NT2/D1 (cell line): ENCODE measurements at regions not wholly inside any gene's neighbourhood (a gene's known extent, or its start where the extent isn't known, plus 50 kb on each side); places are given as distances from the start of the nearest gene placed in this dataset.

Source experiments
- SUZ12 ChIP-seq: IDR thresholded peaks from 2 replicates; pipeline ENCODE4 v1.6.1; 2011; ENCODE audit not compliant: insufficient read length, insufficient read depth; ENCODE audit errors: extremely low read depth
- YY1 ChIP-seq: IDR thresholded peaks from 2 replicates; pipeline ENCODE4 v1.6.1; 2011; ENCODE audit not compliant: insufficient read length, insufficient read depth
- ZNF274 ChIP-seq: IDR thresholded peaks from 2 replicates; pipeline ENCODE4 v1.6.1; 2011; ENCODE audit warnings: mild to moderate bottlenecking, low read depth, low read length

DNA sequence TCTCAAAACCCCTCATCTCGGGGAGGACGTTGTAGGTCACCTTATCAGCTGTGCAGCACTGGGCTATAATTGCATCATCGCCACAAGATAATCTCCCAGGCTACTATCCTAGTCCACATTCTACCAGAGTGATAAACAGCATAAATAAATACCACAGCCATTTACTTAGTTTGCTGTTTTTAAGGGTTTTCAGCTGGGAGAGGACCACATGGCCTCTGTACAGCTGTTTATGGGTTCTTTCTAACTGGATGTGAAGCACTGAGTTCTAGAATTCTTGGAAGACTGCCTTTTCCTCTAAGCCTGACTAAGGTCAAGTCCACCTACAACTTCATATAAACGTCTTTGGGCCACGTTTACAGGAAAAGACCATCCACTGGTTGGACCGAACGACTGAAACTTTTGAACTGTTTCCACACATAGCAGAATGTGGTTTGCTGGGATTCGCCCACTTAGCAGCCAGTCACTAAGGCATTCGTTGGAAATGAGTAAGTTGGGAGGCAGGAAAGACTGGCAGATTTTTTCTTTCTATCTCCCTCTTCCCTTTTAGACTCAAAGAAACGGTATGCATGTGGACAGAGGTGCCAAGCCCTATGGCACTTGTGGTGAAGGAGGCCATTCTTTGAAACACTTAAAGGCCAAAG is 752.5 kb upstream of the SGCG start:
- TF ChIP-seq YY1 (no peak), ZNF274 (no peak), SUZ12 (no peak)
